ENCODE measurements at regions not wholly inside any gene's neighbourhood (a gene's known extent, or its start where the extent isn't known, plus 50 kb on each side); places are given as distances from the start of the nearest gene placed in this dataset.

DNA sequence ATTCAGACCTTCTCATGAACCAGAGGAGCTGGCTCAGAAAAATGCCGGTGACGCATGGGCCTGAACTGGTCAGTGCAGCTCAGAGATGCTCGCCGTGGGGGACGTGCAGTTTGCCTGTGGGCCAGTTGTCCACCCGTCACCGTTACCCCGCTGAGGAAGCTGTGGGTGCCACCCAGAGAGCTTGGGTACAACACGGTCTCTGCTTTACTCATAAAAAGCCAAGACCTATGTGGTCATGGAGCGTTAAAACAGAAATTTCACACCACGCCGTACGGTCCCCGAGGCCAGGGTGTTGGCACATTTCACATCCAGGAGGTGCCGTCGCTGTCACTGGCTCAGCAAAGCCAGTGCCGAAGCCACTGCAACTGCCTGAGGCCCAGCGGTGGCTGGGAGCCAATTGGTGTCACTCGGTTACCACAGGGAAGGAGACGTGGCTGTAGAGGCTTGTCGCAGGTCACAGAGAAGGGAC is 120.9 kb downstream of the METRNL start:
- no peak for DNase-seq
- peak overlapping the region in 2 of 4 donors; percentile 13 to 16 for H3K4me3 ChIP-seq
- H3K27me3 ChIP-seq = no peaks in the 10 kb centered on the region
- H3K36me3 ChIP-seq = no peaks in the 10 kb centered on the region
- TF ChIP-seq, protein P1, sequence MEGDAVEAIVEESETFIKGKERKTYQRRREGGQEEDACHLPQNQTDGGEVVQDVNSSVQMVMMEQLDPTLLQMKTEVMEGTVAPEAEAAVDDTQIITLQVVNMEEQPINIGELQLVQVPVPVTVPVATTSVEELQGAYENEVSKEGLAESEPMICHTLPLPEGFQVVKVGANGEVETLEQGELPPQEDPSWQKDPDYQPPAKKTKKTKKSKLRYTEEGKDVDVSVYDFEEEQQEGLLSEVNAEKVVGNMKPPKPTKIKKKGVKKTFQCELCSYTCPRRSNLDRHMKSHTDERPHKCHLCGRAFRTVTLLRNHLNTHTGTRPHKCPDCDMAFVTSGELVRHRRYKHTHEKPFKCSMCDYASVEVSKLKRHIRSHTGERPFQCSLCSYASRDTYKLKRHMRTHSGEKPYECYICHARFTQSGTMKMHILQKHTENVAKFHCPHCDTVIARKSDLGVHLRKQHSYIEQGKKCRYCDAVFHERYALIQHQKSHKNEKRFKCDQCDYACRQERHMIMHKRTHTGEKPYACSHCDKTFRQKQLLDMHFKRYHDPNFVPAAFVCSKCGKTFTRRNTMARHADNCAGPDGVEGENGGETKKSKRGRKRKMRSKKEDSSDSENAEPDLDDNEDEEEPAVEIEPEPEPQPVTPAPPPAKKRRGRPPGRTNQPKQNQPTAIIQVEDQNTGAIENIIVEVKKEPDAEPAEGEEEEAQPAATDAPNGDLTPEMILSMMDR (IDR thresholded peaks at IDR 0.05) = no peak
- no peak for TF ChIP-seq POLR2A (IDR thresholded peaks at IDR 0.05)
- 40 to 42% methylated on average over 5 to 17 of the region's 21 CpGs for WGBS, 2 donors
- H3K27ac ChIP-seq = peak overlapping the region; percentile 63 to 91 (median 76)
- H3K9me3 ChIP-seq = no peaks in the 10 kb centered on the region
- H3K4me1 ChIP-seq = peaks cover 17 to 88% (median 33%) of the 10 kb centered on the region in 3 donors
- intact Hi-C loops (cut with DNase I) = no loop called here

DNA sequence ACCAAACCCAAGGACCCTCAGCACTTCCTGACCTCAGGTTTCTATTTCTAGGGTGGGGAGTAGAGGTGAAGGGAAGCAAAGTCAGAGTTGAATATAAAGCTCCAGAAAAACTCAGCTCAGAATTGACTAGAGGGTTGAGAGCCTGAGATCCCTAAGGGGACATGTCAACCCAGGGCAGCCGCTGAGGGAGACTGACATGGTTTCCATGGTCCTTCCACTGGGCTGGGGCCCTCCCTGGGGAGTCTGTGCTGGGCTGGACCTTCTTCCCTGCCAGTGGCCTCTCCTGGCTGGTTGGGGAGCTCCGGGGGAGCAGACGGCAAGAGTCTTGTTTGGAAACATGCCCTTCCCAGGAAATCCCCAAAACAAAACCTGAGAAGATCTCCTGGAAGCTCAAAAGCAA is 121.3 kb downstream of the METRNL start:
- Histone ChIP-seq H3K27me3 (no peaks in the 10 kb centered on the region), H3K4me1 (peaks cover 12 to 83% (median 29%) of the 10 kb centered on the region in 3 donors), H3K9me3 (no peaks in the 10 kb centered on the region), H3K36me3 (no peaks in the 10 kb centered on the region), H3K4me3 (no peak overlapping the region), H3K27ac (peak overlapping the region; percentile 63 to 91 (median 76))
- WGBS, 2 donors = 12 to 75% methylated on average over 1 to 2 of the region's 3 CpGs
- intact Hi-C loops (cut with DNase I) = no loop called here
- no peak for DNase-seq
- no peak for TF ChIP-seq POLR2A (IDR thresholded peaks at IDR 0.05)
- TF ChIP-seq, protein P1 (IDR thresholded peaks at IDR 0.05) = no peak

DNA sequence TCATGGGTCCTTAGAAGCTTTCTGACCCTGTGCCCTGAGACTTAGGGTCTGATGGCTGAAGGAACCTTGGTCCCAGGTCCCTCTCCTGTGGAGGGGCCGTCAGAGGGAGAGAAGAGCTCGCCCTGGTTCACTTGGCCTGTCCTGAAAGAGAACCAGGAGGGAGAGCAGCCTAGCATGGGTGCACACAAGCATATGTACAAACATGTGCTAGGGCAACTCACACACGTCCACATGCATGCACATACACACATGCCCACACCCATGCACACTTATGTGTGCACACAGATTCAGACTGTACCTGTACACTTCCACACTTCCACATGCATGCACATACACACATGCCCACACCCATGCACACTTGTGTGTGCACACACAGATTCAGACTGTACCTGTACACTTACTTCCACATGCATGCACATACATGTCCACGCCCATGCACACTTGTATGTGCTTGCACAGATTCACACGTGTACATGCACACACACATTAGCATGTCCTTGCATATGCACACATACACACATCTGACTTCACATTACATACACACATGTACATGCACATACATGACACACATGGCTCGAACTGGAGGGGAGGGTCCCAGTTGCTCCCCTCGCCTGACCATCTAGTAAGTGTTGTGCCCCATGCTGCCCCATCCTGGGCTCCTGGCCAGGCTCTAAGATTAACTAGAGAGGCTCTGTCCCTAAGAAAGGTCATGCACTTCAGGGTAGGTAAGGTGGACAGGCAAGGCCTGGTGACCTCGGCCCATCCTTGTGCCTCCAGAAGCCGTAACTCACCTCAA is 122.0 kb downstream of the METRNL start:
- no peak for DNase-seq
- WGBS, 2 donors = 77 to 89% methylated on average over 6 of the region's 9 CpGs

DNA sequence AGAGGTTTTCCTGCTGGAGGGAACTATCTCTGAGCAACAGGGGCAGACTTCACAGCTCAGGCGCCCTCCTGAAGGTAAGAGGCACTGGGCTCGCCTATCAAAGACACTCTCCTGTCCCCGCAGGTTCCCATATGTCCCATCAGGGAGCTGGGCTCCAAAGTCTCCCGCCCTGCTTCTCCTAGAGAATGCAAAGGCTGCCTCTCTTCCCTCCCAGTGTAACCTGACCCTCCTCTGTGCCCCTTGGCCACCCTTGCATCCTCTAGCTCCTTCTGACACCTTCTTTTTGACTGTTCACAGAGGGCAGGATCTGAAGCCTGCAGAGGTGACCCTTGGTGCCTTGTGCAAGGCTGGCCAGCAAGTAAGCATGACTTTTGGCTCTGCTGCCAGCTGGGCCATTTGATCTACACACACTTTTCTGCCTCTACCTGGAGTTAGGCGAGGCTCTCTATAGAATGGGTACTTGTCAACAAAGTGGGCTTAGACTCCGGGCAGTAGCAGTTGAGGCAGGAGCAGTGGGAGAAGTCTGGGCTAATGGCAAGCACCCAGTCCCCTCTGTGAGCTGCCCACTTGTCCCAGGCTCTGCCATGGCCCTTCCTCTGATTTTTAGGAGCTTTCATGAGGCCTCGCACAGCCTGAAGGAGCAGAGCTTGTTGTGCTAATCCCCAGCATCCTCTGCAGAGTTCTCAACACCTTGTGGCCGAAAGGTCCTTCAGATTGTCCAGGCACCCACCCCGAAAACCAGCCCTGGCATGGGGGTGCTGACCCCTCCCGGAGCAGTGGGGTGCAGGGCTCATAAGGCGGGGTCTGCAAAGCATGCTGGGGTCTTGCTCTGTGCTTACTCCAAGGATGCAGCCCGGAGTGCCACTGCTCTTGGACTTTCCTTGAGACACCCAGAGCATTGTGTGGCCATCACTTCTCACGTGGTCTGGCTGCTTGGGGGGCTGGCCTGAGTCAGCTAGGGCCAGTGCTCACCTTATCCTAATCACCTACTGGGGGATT is 122.9 kb downstream of the METRNL start:
- intact Hi-C loops (cut with DNase I) = no loop called here
- no peaks in the 10 kb centered on the region for H3K27me3 ChIP-seq
- peak overlapping the region; percentile 33 to 91 (median 81) for H3K27ac ChIP-seq
- no peaks in the 10 kb centered on the region for H3K36me3 ChIP-seq
- H3K9me3 ChIP-seq = no peaks in the 10 kb centered on the region
- no peak overlapping the region for H3K4me3 ChIP-seq
- 90 to 97% methylated on average over 5 of the region's 13 CpGs for WGBS, 2 donors
- DNase-seq = no peak
- no peak for TF ChIP-seq POLR2A (IDR thresholded peaks at IDR 0.05)
- TF ChIP-seq, protein P1 (IDR thresholded peaks at IDR 0.05) = no peak
- peaks cover 7 to 72% (median 22%) of the 10 kb centered on the region in 3 donors for H3K4me1 ChIP-seq

More for the DNA sequence above, 122.0 kb downstream of the METRNL start:
- Histone ChIP-seq H3K36me3 (no peaks in the 10 kb centered on the region), H3K4me1 (peaks cover 7 to 77% (median 22%) of the 10 kb centered on the region in 3 donors), H3K27ac (peak overlapping the region; percentile 63 to 91 (median 81)), H3K27me3 (no peaks in the 10 kb centered on the region), H3K4me3 (no peak overlapping the region), H3K9me3 (no peaks in the 10 kb centered on the region)
- intact Hi-C loops (cut with DNase I) = no loop called here
- TF ChIP-seq, protein P1 (IDR thresholded peaks at IDR 0.05) = no peak
- TF ChIP-seq POLR2A (IDR thresholded peaks at IDR 0.05) = no peak
